ENCODE measurements at regions not wholly inside any gene's neighbourhood (a gene's known extent, or its start where the extent isn't known, plus 50 kb on each side); places are given as distances from the start of the nearest gene placed in this dataset.

DNA sequence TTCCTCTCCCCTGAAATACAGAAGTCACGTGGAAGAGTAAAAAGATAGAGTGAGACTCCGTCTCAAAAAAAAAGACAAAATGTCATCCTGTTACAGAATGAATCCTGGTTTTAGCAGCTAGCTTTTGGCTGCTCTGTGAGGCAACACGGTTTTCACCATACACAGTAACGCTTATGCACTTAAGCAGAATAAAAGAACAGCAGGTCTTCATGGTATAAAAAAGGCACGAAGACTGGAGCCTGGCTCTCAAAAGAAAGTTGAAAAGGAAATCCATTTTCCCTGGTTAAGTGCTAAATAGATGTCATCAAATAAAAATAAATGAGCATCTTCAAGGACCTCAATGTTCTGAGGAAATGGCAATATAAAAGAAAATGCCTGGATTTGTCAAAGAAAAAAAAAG is 444.1 kb downstream of the IPO8 start:
- Histone ChIP-seq H3K36me3 (ENCODE audit: control insufficient read depth, insufficient read depth, low read length) (no peaks in the 10 kb centered on the region), H3K9ac (ENCODE audit: low read length) (no peak overlapping the region), H3K4me1 (ENCODE audit: control insufficient read depth, insufficient read depth, low read length) (no peaks in the 10 kb centered on the region), H3K4me3 (ENCODE audit: low read length) (no peak overlapping the region), H3K9me3 (ENCODE audit: control insufficient read depth, low read length) (no peaks in the 10 kb centered on the region), H3K27me3 (ENCODE audit: control insufficient read depth, insufficient read depth, low read length) (no peaks in the 10 kb centered on the region)

DNA sequence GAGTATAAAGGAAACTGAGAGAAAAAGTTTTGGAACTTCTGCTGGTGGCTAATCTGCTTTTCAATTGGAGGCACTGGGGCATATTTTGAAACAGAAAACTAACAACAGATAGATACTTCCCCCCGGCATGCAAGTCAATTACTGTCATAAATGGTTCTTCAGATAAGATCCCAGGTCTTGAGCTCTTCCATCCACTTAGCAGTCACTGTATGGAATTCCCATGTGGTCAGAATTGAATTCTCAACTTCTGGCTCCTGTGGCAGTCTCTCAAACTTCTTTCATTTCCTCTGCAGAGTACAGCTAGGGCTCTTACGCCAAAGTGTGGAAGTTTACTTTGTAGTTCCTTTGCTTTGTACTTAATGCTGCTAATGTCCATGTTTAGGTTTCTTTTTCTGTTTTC is 452.2 kb downstream of the IPO8 start:
- no peak overlapping the region for H3K9ac ChIP-seq (ENCODE audit: low read length)
- H3K36me3 ChIP-seq (ENCODE audit: control insufficient read depth, insufficient read depth, low read length), result no peaks in the 10 kb centered on the region
- no peaks in the 10 kb centered on the region for H3K4me1 ChIP-seq (ENCODE audit: control insufficient read depth, insufficient read depth, low read length)
- H3K27me3 ChIP-seq (ENCODE audit: control insufficient read depth, insufficient read depth, low read length), result no peaks in the 10 kb centered on the region
- no peak overlapping the region for H3K4me3 ChIP-seq (ENCODE audit: low read length)
- no peaks in the 10 kb centered on the region for H3K9me3 ChIP-seq (ENCODE audit: control insufficient read depth, low read length)

DNA sequence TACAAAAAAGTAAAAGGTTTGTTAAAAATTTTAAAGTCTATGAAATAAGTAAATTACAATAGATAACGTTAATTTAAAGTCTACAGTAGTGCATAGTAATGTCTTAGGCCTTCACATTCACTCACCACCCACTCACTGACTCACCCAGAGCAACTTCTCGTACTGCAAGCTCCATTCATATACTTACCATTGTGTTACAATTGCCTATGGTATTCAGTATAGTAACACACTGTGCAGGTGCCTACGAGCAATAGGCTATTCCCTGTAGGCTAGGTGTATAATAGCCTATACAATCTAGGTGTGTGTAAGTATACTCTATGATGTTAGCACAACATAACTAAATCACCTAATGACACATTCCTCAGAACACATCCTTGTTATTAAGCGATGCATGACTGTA is 435.3 kb upstream of the TMTC1 start:
- H3K36me3 ChIP-seq (ENCODE audit: control insufficient read depth, insufficient read depth, low read length), result no peaks in the 10 kb centered on the region
- H3K4me3 ChIP-seq (ENCODE audit: low read length), result no peak overlapping the region
- no peaks in the 10 kb centered on the region for H3K4me1 ChIP-seq (ENCODE audit: control insufficient read depth, insufficient read depth, low read length)
- no peak overlapping the region for H3K9ac ChIP-seq (ENCODE audit: low read length)
- no peaks in the 10 kb centered on the region for H3K9me3 ChIP-seq (ENCODE audit: control insufficient read depth, low read length)
- no peaks in the 10 kb centered on the region for H3K27me3 ChIP-seq (ENCODE audit: control insufficient read depth, insufficient read depth, low read length)

DNA sequence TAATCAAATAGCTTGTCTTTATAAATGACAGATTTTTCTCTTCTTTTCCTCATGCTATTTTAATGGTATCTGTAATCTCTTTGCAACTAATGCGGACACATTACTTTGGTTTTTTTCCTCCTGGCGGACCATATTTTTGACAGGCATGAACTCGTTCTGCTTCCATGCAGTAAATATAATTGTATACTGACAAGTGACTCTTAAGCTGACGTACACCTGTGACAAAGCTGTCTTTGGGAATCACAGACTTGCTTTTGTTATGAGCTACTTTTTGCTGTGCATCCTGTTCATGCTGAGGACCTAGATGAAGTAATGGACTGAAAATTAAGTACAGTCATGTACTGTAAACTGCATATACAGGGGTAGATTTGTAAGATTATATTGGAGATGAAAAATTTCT is 434.3 kb upstream of the TMTC1 start:
- no peaks in the 10 kb centered on the region for H3K9me3 ChIP-seq (ENCODE audit: control insufficient read depth, low read length)

DNA sequence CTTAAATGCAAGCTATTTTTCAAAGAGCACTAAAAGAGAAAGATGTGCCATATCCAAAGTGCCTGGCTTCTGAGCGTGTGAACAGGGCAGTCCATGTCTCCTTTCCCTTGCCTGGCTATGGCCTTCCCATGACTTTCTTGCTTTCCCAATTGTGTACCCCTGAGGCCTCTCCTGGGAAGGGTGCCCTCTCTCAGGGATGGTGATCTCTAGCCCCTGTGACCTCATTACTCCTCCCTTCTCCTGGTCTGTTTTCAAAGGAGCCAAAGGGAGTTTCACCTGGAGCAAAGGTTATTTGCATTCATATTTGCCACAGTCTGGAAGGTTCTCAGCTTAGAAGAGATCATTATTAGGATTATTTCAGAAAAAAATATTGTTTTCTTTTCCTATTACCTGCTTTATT is 429.4 kb upstream of the TMTC1 start:
- no peaks in the 10 kb centered on the region for H3K4me1 ChIP-seq (ENCODE audit: control insufficient read depth, insufficient read depth, low read length)
- no peak overlapping the region for H3K9ac ChIP-seq (ENCODE audit: low read length)
- H3K27me3 ChIP-seq (ENCODE audit: control insufficient read depth, insufficient read depth, low read length), result no peaks in the 10 kb centered on the region

More for the DNA sequence above, 434.3 kb upstream of the TMTC1 start:
- H3K4me3 ChIP-seq (ENCODE audit: low read length), result no peak overlapping the region
- no peaks in the 10 kb centered on the region for H3K36me3 ChIP-seq (ENCODE audit: control insufficient read depth, insufficient read depth, low read length)
- no peaks in the 10 kb centered on the region for H3K4me1 ChIP-seq (ENCODE audit: control insufficient read depth, insufficient read depth, low read length)
- no peak overlapping the region for H3K9ac ChIP-seq (ENCODE audit: low read length)
- H3K27me3 ChIP-seq (ENCODE audit: control insufficient read depth, insufficient read depth, low read length), result no peaks in the 10 kb centered on the region

DNA sequence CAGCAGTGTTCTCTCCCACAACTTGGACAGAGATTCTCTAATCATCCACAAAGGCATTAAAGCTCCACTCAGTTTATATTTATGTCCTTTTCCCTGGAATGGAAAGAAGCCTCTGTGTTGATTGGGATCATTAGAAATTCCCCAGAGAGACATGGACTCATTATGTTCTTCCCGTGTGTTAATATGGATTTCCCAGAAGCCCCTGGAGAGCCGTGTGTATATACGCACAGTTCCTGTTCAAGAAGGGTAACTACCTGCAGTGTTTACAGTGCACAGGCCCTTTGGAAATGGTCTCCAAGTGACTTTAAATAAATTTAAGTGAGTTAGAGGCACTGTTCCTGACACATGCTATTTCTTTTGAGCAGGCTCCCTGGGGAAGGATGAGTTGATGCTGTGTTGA is 428.0 kb upstream of the TMTC1 start:
- no peak overlapping the region for H3K9ac ChIP-seq (ENCODE audit: low read length)
- H3K4me3 ChIP-seq (ENCODE audit: low read length), result no peak overlapping the region
- H3K9me3 ChIP-seq (ENCODE audit: control insufficient read depth, low read length), result no peaks in the 10 kb centered on the region
- H3K27me3 ChIP-seq (ENCODE audit: control insufficient read depth, insufficient read depth, low read length), result no peaks in the 10 kb centered on the region
- H3K36me3 ChIP-seq (ENCODE audit: control insufficient read depth, insufficient read depth, low read length), result no peaks in the 10 kb centered on the region
- no peaks in the 10 kb centered on the region for H3K4me1 ChIP-seq (ENCODE audit: control insufficient read depth, insufficient read depth, low read length)

More for the DNA sequence above, 429.4 kb upstream of the TMTC1 start:
- H3K4me3 ChIP-seq (ENCODE audit: low read length), result no peak overlapping the region
- no peaks in the 10 kb centered on the region for H3K9me3 ChIP-seq (ENCODE audit: control insufficient read depth, low read length)
- H3K36me3 ChIP-seq (ENCODE audit: control insufficient read depth, insufficient read depth, low read length), result no peaks in the 10 kb centered on the region

DNA sequence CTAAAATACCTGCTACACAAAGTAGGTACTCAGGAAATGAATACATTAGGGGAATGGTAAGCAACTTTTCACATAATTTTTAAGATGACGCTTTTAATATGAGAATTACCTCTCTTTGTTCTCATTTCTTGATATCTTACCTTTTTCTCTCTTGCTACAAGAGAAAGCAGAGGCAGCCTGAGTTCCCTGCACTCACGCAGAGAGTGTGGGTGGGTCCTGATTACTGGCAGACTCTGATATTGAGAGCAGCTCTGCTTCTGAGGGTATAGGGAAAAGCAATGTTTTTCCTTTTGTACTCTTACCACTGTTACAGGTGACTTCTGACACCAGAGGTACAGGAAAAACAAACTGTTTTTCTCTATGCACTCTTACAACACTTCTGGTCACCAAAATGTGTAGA is 420.2 kb upstream of the TMTC1 start:
- no peaks in the 10 kb centered on the region for H3K9me3 ChIP-seq (ENCODE audit: control insufficient read depth, low read length)
- H3K36me3 ChIP-seq (ENCODE audit: control insufficient read depth, insufficient read depth, low read length), result no peaks in the 10 kb centered on the region
- peaks cover 13% of the 10 kb centered on the region for H3K4me1 ChIP-seq (ENCODE audit: control insufficient read depth, insufficient read depth, low read length)
- H3K4me3 ChIP-seq (ENCODE audit: low read length), result no peak overlapping the region
- peaks cover 7% of the 10 kb centered on the region for H3K27me3 ChIP-seq (ENCODE audit: control insufficient read depth, insufficient read depth, low read length)
- no peak overlapping the region for H3K9ac ChIP-seq (ENCODE audit: low read length)

DNA sequence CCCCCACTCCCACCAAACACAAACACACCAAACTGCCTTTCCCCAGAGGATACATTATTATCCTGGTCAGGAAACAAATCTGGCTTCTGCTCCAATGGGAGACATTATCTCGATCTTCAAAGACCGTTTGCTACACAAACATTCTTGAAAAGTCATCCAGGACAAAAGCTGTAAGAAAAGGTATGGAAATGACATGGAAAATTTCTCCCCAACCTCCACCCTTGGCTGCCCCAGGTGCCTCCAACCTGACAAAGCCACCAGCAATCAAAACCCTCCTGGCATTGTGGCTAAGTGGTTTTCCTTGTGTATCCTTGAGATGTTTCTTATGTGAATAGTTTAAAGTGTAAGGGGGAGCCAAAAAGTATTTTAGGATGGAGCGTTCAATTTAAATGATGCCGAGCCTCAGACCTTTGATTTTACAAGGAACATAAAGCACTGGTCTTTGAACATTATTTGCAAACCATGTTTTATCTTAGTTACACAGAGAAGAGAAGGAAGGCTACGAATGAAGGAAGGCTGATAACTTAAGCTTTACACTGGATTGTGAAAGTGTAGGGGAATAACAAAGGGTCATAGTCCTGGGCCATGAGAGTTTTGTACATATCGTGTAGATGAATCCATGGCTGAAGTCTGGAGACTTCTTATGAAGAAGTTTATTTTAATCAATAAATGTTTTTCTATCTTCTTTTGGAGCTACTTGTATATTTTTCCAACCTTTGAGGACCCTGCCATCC is 418.9 kb upstream of the TMTC1 start:
- H3K4me1 ChIP-seq (ENCODE audit: control insufficient read depth, insufficient read depth, low read length), result peaks cover 13% of the 10 kb centered on the region
- H3K36me3 ChIP-seq (ENCODE audit: control insufficient read depth, insufficient read depth, low read length), result no peaks in the 10 kb centered on the region
- no peak overlapping the region for H3K4me3 ChIP-seq (ENCODE audit: low read length)
- H3K9me3 ChIP-seq (ENCODE audit: control insufficient read depth, low read length), result no peaks in the 10 kb centered on the region
- no peak overlapping the region for H3K9ac ChIP-seq (ENCODE audit: low read length)
- H3K27me3 ChIP-seq (ENCODE audit: control insufficient read depth, insufficient read depth, low read length), result peaks cover 7% of the 10 kb centered on the region

DNA sequence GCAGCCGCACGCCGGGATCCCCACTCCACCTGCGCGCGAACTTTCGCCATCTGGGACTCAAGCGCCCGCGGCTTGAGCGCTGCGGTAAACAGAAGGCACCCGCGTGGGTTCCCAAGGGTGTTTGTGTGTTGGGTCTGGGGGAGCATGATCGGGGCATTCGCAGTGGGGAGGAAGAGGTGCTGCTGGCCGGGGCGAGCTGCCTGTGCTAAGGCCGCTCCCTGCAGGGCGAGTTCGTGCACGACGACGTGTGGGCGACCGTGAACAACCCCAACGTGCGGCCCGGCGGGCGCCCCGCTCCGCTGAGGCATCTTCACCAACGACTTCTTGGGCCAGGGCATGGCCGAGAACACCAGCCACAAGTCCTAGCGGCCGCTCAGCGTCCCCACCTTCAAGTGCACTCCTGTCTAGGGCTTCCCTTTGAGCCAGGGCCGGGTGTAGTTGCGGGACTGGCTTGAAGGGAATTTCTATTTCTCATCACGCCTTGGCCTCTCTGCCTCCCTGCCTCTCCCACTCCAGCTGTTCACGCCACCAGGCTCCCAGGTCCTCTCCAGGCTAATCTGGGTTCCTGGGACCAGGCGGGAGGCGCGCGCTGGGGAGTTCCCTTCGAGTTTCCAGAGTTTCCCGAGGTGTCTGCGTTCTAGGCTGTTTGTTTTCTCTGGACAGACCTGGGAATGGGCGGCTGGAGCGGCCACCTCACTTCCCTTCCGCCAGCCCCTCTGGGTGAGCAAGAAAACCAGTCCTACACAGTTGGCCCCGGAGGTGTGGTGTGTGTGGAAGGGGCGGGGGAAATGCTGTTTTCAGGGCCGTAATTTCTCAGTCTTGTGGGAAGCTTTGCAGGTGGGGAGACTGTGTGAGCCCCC is 417.8 kb upstream of the TMTC1 start:
- peak overlapping the region; percentile 54 for H3K9ac ChIP-seq (ENCODE audit: low read length)
- H3K9me3 ChIP-seq (ENCODE audit: control insufficient read depth, low read length), result no peaks in the 10 kb centered on the region
- H3K27me3 ChIP-seq (ENCODE audit: control insufficient read depth, insufficient read depth, low read length), result peaks cover 7% of the 10 kb centered on the region
- peaks cover 13% of the 10 kb centered on the region for H3K4me1 ChIP-seq (ENCODE audit: control insufficient read depth, insufficient read depth, low read length)
- H3K4me3 ChIP-seq (ENCODE audit: low read length), result no peak overlapping the region
- H3K36me3 ChIP-seq (ENCODE audit: control insufficient read depth, insufficient read depth, low read length), result no peaks in the 10 kb centered on the region

DNA sequence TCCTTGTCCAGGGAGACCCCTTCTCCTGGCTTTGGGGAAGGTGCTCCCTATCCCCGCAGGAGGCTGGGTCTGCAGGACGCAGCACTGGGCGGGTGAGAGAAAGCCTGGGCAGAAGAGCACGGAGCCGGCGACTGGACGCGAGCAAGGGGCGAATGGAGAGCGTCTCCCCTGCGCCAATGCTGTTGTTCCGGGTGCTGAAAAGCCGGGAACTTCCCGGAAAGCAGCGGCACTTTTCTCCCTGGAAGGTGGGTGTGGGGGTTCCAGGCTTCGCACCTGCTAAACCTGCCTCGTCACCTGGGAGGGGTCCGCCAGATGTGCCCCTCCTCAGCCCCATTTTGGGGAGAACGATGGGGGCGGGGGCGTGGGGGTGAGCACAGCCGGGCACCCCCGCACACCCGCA is 417.1 kb upstream of the TMTC1 start:
- no peak overlapping the region for H3K4me3 ChIP-seq (ENCODE audit: low read length)
- H3K9ac ChIP-seq (ENCODE audit: low read length), result peak overlapping the region; percentile 54
- peaks cover 7% of the 10 kb centered on the region for H3K27me3 ChIP-seq (ENCODE audit: control insufficient read depth, insufficient read depth, low read length)
- H3K36me3 ChIP-seq (ENCODE audit: control insufficient read depth, insufficient read depth, low read length), result no peaks in the 10 kb centered on the region
- peaks cover 13% of the 10 kb centered on the region for H3K4me1 ChIP-seq (ENCODE audit: control insufficient read depth, insufficient read depth, low read length)
- no peaks in the 10 kb centered on the region for H3K9me3 ChIP-seq (ENCODE audit: control insufficient read depth, low read length)

DNA sequence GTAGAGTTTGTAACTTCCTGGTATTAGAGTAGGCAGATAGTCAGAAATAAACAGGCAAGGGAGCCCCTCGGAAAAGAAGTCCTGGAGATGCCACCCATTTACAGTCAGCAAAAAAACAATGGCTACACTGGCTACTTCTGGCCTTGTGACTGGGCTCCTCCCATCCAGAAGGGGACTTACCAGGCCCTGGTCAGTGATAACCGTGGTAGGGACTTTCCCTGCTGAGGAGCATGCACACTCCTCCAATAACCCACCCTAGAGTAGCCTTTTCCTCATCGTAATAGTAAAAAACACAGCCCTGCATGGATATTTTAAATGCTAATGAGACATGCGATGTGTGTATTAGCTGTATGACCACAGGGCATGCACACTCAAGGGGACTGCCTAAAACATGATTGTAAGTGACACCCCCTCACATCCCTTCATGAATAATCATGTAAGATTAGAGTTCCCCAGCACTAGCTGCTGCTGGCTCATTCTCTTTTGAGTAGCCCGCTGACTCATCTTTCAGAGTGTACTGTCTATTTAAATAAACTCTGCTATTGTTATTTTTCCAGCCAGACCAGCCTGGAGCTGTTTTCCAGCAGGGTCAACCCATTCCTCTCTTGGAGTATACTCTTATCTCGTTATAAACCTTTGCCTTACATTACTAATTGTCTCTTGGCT is 413.8 kb upstream of the TMTC1 start:
- Histone ChIP-seq H3K9ac (ENCODE audit: low read length) (no peak overlapping the region), H3K4me3 (ENCODE audit: low read length) (no peak overlapping the region), H3K27me3 (ENCODE audit: control insufficient read depth, insufficient read depth, low read length) (peaks cover 7% of the 10 kb centered on the region), H3K9me3 (ENCODE audit: control insufficient read depth, low read length) (no peaks in the 10 kb centered on the region), H3K4me1 (ENCODE audit: control insufficient read depth, insufficient read depth, low read length) (peaks cover 11% of the 10 kb centered on the region), H3K36me3 (ENCODE audit: control insufficient read depth, insufficient read depth, low read length) (no peaks in the 10 kb centered on the region)

Measured in mucosa of stomach (tissue), 1 donor.